Panc1 (cell line): ENCODE measurements at regions not wholly inside any gene's neighbourhood (a gene's known extent, or its start where the extent isn't known, plus 50 kb on each side); places are given as distances from the start of the nearest gene placed in this dataset.
"Not testable (repeated sequence)": the region's sequence is repeated elsewhere in the genome, so short reads cannot be mapped to it uniquely, and the experiment has no call there.

Source experiments
- POLR2AphosphoS5 ChIP-seq: IDR thresholded peaks from 2 replicates; pipeline ENCODE4 v1.6.1; 2012; ENCODE audit warnings: mild to moderate bottlenecking, low read depth, low read length, moderate library complexity
- TCF7L2 ChIP-seq: IDR thresholded peaks from 2 replicates; pipeline ENCODE4 v1.6.1; 2011; ENCODE audit warnings: mild to moderate bottlenecking, low read depth, low read length, inconsistent platforms
- TF ChIP-seq, protein P1 (sequence below): fragments of 450-650 bp; IDR thresholded peaks from 2 replicates; pipeline ENCODE4 v1.5.1; 2017; ENCODE audit warnings: mild to moderate bottlenecking

DNA sequence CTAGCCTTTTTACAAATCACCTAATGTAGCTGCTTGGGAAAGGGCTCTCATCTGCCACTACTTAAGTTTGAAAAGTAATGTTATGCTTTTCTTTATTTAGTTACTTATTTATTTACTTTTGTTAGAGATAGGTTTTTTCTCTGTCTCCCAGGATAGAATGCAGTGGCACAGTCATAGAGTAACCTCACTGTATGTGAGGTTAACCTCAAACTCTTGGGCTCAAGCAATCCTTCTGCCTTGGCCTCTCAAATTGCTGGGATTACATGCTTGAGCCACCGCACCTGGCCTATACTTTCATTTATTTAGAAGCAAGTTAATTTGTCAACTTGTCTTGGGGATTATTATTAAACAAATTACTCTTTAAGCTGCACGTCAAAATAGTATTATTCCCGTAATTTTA is 1814.6 kb downstream of the KHDRBS2 start:
- TF ChIP-seq, protein P1, sequence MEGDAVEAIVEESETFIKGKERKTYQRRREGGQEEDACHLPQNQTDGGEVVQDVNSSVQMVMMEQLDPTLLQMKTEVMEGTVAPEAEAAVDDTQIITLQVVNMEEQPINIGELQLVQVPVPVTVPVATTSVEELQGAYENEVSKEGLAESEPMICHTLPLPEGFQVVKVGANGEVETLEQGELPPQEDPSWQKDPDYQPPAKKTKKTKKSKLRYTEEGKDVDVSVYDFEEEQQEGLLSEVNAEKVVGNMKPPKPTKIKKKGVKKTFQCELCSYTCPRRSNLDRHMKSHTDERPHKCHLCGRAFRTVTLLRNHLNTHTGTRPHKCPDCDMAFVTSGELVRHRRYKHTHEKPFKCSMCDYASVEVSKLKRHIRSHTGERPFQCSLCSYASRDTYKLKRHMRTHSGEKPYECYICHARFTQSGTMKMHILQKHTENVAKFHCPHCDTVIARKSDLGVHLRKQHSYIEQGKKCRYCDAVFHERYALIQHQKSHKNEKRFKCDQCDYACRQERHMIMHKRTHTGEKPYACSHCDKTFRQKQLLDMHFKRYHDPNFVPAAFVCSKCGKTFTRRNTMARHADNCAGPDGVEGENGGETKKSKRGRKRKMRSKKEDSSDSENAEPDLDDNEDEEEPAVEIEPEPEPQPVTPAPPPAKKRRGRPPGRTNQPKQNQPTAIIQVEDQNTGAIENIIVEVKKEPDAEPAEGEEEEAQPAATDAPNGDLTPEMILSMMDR: not testable (repeated sequence)
- not testable (repeated sequence) for TF ChIP-seq POLR2AphosphoS5, TCF7L2
